K562 (cell line): ENCODE measurements at regions not wholly inside any gene's neighbourhood (a gene's known extent, or its start where the extent isn't known, plus 50 kb on each side); places are given as distances from the start of the nearest gene placed in this dataset.

Experiments used
- ATAC-seq: fragments of 200-7000 bp; cut with Tn5 transposase; 3 replicates; pipeline ENCODE4 v1.9.1; 2020; ENCODE audit warnings: moderate library complexity
- BruUV-seq: library from RNA; stranded (reverse); fragments of 400-500 nt; replicated peaks from 2 replicates; lab custom pipeline; 2021; lab: Mats Ljungman, UMichigan
- CTCF ChIA-PET: fragments of 300-600 bp; formaldehyde crosslinking; extraction: SDS; loops from one replicate; lab custom pipeline; 2021; ENCODE audit warnings: low intra/inter-chr PET ratio; lab: Yijun Ruan, JAX
- POLR2A ChIA-PET: fragments of 300-600, 350-650 bp; sonication (Branson Sonifier 250); formaldehyde crosslinking; extraction: SDS; loops from one replicate; lab custom pipeline; 2021; ENCODE audit warnings: antibody characterized with exemption, inconsistent platforms; lab: Yijun Ruan, JAX
- DNase-seq, 4 experiments: peaks; one replicate each; pipeline versions ENCODE4 v3.0.0 to v3.0.0-alpha.2; 2011 to 2018; ENCODE audit warnings: low spot score in 3 of 4, mixed read lengths in 3 of 4; ENCODE audit errors: extremely low read depth in 1 of 4
- FAIRE-seq: peaks from 2 replicates; lab custom pipeline; 2011; peaks lifted over from hg19 to GRCh38; lab: Jason Lieb, UNC
- H2AFZ ChIP-seq: 2 replicates; pipeline ENCODE4 v1.6.0; 2011; ENCODE audit warnings: low read depth, low read length, control low read depth, inconsistent platforms
- H3K27ac ChIP-seq: fragments of 200-600 bp; 3 replicates; pipeline ENCODE4 v1.8.0; 2011; ENCODE audit warnings: low read depth, mild to moderate bottlenecking, control low read depth, inconsistent platforms, low read length, moderate library complexity, mixed read lengths; ENCODE audit errors: extremely low read depth
- H3K27me3 ChIP-seq, 2 experiments: fragments of 300-600 bp in 1 of 2; 2 replicates in 1 of 2; 3 replicates in 1 of 2; pipeline versions ENCODE4 v1.6.0 to v1.8.0; 2011; ENCODE audit warnings: inconsistent platforms in 2 of 2, low read length in 2 of 2, mild to moderate bottlenecking in 1 of 2, mixed read lengths in 1 of 2, moderate library complexity in 1 of 2; ENCODE audit not compliant: control insufficient read depth in 2 of 2, insufficient read depth in 2 of 2
- H3K36me3 ChIP-seq: fragments of 300-600 bp; 3 replicates; pipeline ENCODE4 v1.8.0; 2011; ENCODE audit warnings: mild to moderate bottlenecking, low read length, inconsistent platforms; ENCODE audit not compliant: control insufficient read depth, insufficient read depth
- H3K4me1 ChIP-seq, 2 experiments: fragments of 200-600 bp in 1 of 2; replicated peaks in 1 of 2; 2 replicates in 1 of 2; 3 replicates in 1 of 2; pipeline versions ENCODE4 v1.5.1 to v1.8.0; 2011; ENCODE audit warnings: inconsistent platforms in 2 of 2, low read length in 2 of 2, mild to moderate bottlenecking in 1 of 2, mixed read lengths in 1 of 2, moderate library complexity in 1 of 2; ENCODE audit not compliant: control insufficient read depth in 2 of 2, insufficient read depth in 2 of 2
- H3K4me2 ChIP-seq: 2 replicates; pipeline ENCODE4 v1.6.1; 2011; ENCODE audit warnings: low read length, control low read depth, inconsistent platforms, mixed read lengths; ENCODE audit not compliant: insufficient read depth
- H3K4me3 ChIP-seq: fragments of 200-600 bp; sonication (generic), shearing (Covaris generic); 2 replicates; pipeline ENCODE4 v1.5.1; 2016; ENCODE audit warnings: control low read depth, inconsistent platforms
- H3K79me2 ChIP-seq: fragments of 200-600 bp; 3 replicates; pipeline ENCODE4 v1.8.0; 2011; ENCODE audit warnings: low read length, inconsistent platforms; ENCODE audit not compliant: control insufficient read depth, insufficient read depth
- H3K9ac ChIP-seq, 2 experiments: 2 replicates each; pipeline versions ENCODE4 v1.6.0 to v1.6.1; 2011; ENCODE audit warnings: low read depth in 2 of 2, low read length in 2 of 2, control low read depth in 1 of 2, inconsistent platforms in 1 of 2, mild to moderate bottlenecking in 1 of 2, mixed read lengths in 1 of 2; ENCODE audit not compliant: insufficient read depth in 1 of 2
- H3K9me1 ChIP-seq: one replicate; pipeline ENCODE4 v1.6.0; 2011; ENCODE audit warnings: inconsistent platforms, mild to moderate bottlenecking, low read length, moderate library complexity; ENCODE audit not compliant: control insufficient read depth, insufficient read depth
- H3K9me3 ChIP-seq: replicated peaks from 2 replicates; pipeline ENCODE4 v1.5.1; 2011; ENCODE audit warnings: low read depth, low read length, inconsistent platforms; ENCODE audit not compliant: control insufficient read depth, insufficient read depth
- H4K20me1 ChIP-seq: replicated peaks from 2 replicates; pipeline ENCODE4 v1.6.1; 2011; ENCODE audit warnings: low read length, inconsistent platforms, mixed read lengths; ENCODE audit not compliant: control insufficient read depth, insufficient read depth
- ELF1 ChIP-seq: fragments of 200-800 bp; sonication (Bioruptor generic); IDR thresholded peaks from 2 replicates; pipeline ENCODE4 v1.6.1; 2016; ENCODE audit warnings: missing genetic modification characterization, missing compliant biosample characterization
- ESRRA ChIP-seq: fragments of 450-650 bp; IDR thresholded peaks from 2 replicates; pipeline ENCODE4 v1.6.1; 2014; ENCODE audit warnings: low read depth, mild to moderate bottlenecking, moderate library complexity, borderline replicate concordance
- HNRNPL ChIP-seq: fragments of 200-400 bp; formaldehyde crosslinking; IDR thresholded peaks from 2 replicates; pipeline ENCODE4 v1.6.1; 2017; ENCODE audit warnings: low read depth, mild to moderate bottlenecking, low read length
- IFI16 ChIP-seq: fragments of 250-450 bp; sonication (Bioruptor Pico); IDR thresholded peaks from 2 replicates; pipeline ENCODE4 v2.1.2; 2022; ENCODE audit warnings: mild to moderate bottlenecking, inconsistent platforms
- MBD2 ChIP-seq: sonication (generic); IDR thresholded peaks from 2 replicates; pipeline ENCODE4 v1.6.1; 2016; ENCODE audit warnings: low read depth, borderline replicate concordance
- NCOA4 ChIP-seq: fragments of 450-650 bp; IDR thresholded peaks from 2 replicates; pipeline ENCODE4 v1.6.1; 2018; ENCODE audit warnings: mild to moderate bottlenecking; ENCODE audit not compliant: partially characterized antibody
- PCBP1 ChIP-seq: fragments of 200-400 bp; formaldehyde crosslinking; IDR thresholded peaks from 2 replicates; pipeline ENCODE4 v1.6.1; 2018; ENCODE audit warnings: mild to moderate bottlenecking, low read depth, low read length; ENCODE audit not compliant: poor library complexity, severe bottlenecking
- POLR3A ChIP-seq: IDR thresholded peaks from 2 replicates; pipeline ENCODE4 v1.6.1; 2011; ENCODE audit warnings: borderline replicate concordance, mild to moderate bottlenecking, moderate library complexity; ENCODE audit not compliant: insufficient read length, insufficient read depth; ENCODE audit errors: extremely low read depth
- SPI1 ChIP-seq: IDR thresholded peaks from 2 replicates; pipeline ENCODE4 v1.6.1; 2011; ENCODE audit warnings: low read depth, low read length, control low read depth, borderline replicate concordance
- TCF7 ChIP-seq: sonication (generic); IDR thresholded peaks from 2 replicates; pipeline ENCODE4 v1.6.1; 2016; ENCODE audit warnings: antibody characterized with exemption, borderline replicate concordance
- ZNF766 ChIP-seq: fragments of 200-800 bp; sonication (Bioruptor generic); conservative IDR thresholded peaks from 2 replicates; pipeline ENCODE4 v1.6.1; 2016; ENCODE audit warnings: missing genetic modification characterization, missing compliant biosample characterization
- ZNF780A ChIP-seq: fragments of 250-450 bp; sonication (Bioruptor Pico); IDR thresholded peaks from 2 replicates; pipeline ENCODE4 v1.5.0; 2021; ENCODE audit warnings: mild to moderate bottlenecking
- WGBS: fragments of 100-300 bp; shearing (Covaris generic); methylation state at CpG from one replicate; pipeline ENCODE4 v1.1.6; 2016; ENCODE audit warnings: low coverage, mixed read lengths; ENCODE audit not compliant: insufficient coverage; ENCODE audit errors: missing lambda C conversion rate; 5-methylcytosine and 5-hydroxymethylcytosine counted together
- in situ Hi-C: fragments of 300-500 bp; cut with MboI; formaldehyde crosslinking; loops from 4 replicates; pipeline ENCODE4 v1.15.0; 2018; ENCODE audit warnings: inconsistent platforms, mixed read lengths
- intact Hi-C: fragments of 100-400 bp; cut with micrococcal nuclease; formaldehyde crosslinking; loops from 2 replicates; pipeline ENCODE4 v1.14.2; 2022

DNA sequence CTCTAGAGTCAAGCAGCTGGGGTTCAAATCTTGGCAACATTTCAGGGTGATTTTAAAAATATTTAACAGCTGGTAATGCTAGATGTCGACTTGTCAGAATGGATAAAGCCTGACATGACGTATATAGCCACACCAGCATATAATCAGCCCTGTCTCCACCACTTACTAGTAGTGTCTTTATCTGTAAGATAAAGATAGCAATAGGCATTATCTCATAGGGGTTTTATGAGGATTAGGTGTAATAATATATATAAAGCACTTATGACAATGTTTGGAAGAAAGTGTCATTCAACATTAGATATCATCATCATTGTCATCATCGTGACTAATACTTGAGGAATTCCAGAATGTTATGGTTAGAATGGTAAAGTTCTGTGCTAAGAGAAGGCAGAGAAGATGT lies 369.0 kb upstream of the CWC22 start:
- Histone ChIP-seq H3K4me1 (no peaks in the 10 kb centered on the region), H3K27ac (no peak overlapping the region), H3K9me3 (no peaks in the 10 kb centered on the region; the same call in 1 of the 2 replicates), H4K20me1 (no peaks in the 10 kb centered on the region), H2AFZ (no peak overlapping the region), H3K79me2 (no peaks in the 10 kb centered on the region), H3K4me3 (no peak overlapping the region), H3K4me2 (no peak overlapping the region), H3K9ac (no peak overlapping the region), H3K9me1 (no peaks in the 10 kb centered on the region), H3K27me3 (no peaks in the 10 kb centered on the region), H3K36me3 (no peaks in the 10 kb centered on the region)
- DNase-seq = no peak
- no peak for ATAC-seq
- CTCF ChIA-PET = no interaction called here
- TF ChIP-seq ESRRA = no peak
- no peak for TF ChIP-seq NCOA4
- no peak for TF ChIP-seq MBD2
- no peak for TF ChIP-seq HNRNPL
- no peak for TF ChIP-seq PCBP1
- TF ChIP-seq SPI1 = no peak
- TF ChIP-seq ELF1 (tag) = no peak
- no peak for TF ChIP-seq ZNF780A (CRISPR knock-in tag)
- no peak for TF ChIP-seq ZNF766 (CRISPR knock-in tag)
- TF ChIP-seq POLR3A = no peak
- TF ChIP-seq IFI16 (CRISPR knock-in tag) = no peak
- no peak for TF ChIP-seq TCF7
- no peak for FAIRE-seq
- POLR2A ChIA-PET = interaction anchor here (0.6 kb wide), 1 partner anchor 197 kb away, joined by 3 read pairs; no protein-coding TSS in a partner anchor
- in situ Hi-C loops = no loop called here
- intact Hi-C loops = no loop called here
- 0% methylated on average over 3 of the region's 3 CpGs for WGBS
- no TSS peak for BruUV-seq
